HCT116 (cell line): ENCODE measurements at regions not wholly inside any gene's neighbourhood (a gene's known extent, or its start where the extent isn't known, plus 50 kb on each side); places are given as distances from the start of the nearest gene placed in this dataset.

Experiments
- ATAC-seq: fragments of 200-7000 bp; cut with Tn5 transposase; 2 replicates; pipeline ENCODE4 v1.9.1; 2020; ENCODE audit warnings: mild to moderate bottlenecking, moderate library complexity
- BruUV-seq: library from RNA; stranded (reverse); fragments of 400-500 nt; replicated peaks from 2 replicates; lab custom pipeline; 2021; lab: Mats Ljungman, UMichigan
- CTCF ChIA-PET: fragments of 300-600 bp; sonication (Branson Sonifier 250); formaldehyde crosslinking; loops from one replicate; lab custom pipeline; 2021; ENCODE audit warnings: antibody characterized with exemption; lab: Charles Lee
- POLR2A ChIA-PET: fragments of 300-600, 350-600 bp; sonication (Branson Sonifier 250); formaldehyde crosslinking; loops from one replicate; lab custom pipeline; 2021; ENCODE audit warnings: antibody characterized with exemption; lab: Charles Lee
- RAD21 ChIA-PET, 2 experiments: fragments of 300-600 bp; sonication (Branson Sonifier 250); formaldehyde crosslinking; loops; one replicate each; lab custom pipeline; 2023; ENCODE audit warnings: low total read pairs in 2 of 2; ENCODE audit not compliant: uncharacterized antibody in 2 of 2, unreplicated experiment in 2 of 2, low non-redundant PET in 1 of 2; lab: Charles Lee
- DNase-seq: peaks from one replicate; pipeline ENCODE4 v3.0.0-alpha.2; 2010; ENCODE audit warnings: low read depth, low spot score
- H2AFZ ChIP-seq: fragments of 200-600 bp; shearing (Covaris generic), sonication (generic); 2 replicates; pipeline ENCODE4 v1.6.1; 2017; ENCODE audit warnings: low read depth, mixed run types, mixed read lengths, antibody characterized with exemption, low read length; ENCODE audit not compliant: poor library complexity, severe bottlenecking
- H3K27ac ChIP-seq: 2 replicates; pipeline ENCODE4 v1.5.1; 2012; ENCODE audit warnings: low read depth, low read length
- H3K27me3 ChIP-seq: fragments of 200-600 bp; sonication (generic); 2 replicates; pipeline ENCODE4 v1.6.1; 2016; ENCODE audit warnings: mixed run types, low read length, mixed read lengths; ENCODE audit not compliant: insufficient read depth
- H3K36me3 ChIP-seq, 2 experiments: fragments of 200-500 bp in 1 of 2; fragments of 200-600 bp in 1 of 2; sonication (Bioruptor generic) in 1 of 2; sonication (generic) in 1 of 2; 2 replicates each; pipeline versions ENCODE4 v1.5.1 to v1.6.1; 2014 to 2016; ENCODE audit warnings: low read length in 2 of 2, inconsistent platforms in 1 of 2, mixed read lengths in 1 of 2, mixed run types in 1 of 2; ENCODE audit not compliant: insufficient read depth in 2 of 2, control insufficient read depth in 1 of 2
- H3K4me1 ChIP-seq, 2 experiments: fragments of 200-600 bp in 1 of 2; sonication (generic) in 1 of 2; 2 replicates each; pipeline versions ENCODE4 v1.5.1 to v1.6.1; 2012 to 2017; ENCODE audit warnings: low read length in 2 of 2, inconsistent platforms in 1 of 2, mild to moderate bottlenecking in 1 of 2, mixed read lengths in 1 of 2, mixed run types in 1 of 2, moderate library complexity in 1 of 2; ENCODE audit not compliant: insufficient read depth in 2 of 2, control insufficient read depth in 1 of 2
- H3K4me2 ChIP-seq: fragments of 200-600 bp; sonication (generic); 2 replicates; pipeline ENCODE4 v1.6.1; 2017; ENCODE audit warnings: mixed run types, low read length, mixed read lengths
- H3K4me3 ChIP-seq, 2 experiments: fragments of 200-600 bp in 1 of 2; sonication (generic) in 1 of 2; replicated peaks in 1 of 2; 2 replicates each; pipeline ENCODE4 v1.5.1; 2011 to 2016; ENCODE audit warnings: low read length in 2 of 2, control low read depth in 1 of 2, low read depth in 1 of 2, mild to moderate bottlenecking in 1 of 2, mixed read lengths in 1 of 2, mixed run types in 1 of 2
- H3K79me2 ChIP-seq: fragments of 200-600 bp; sonication (generic); 2 replicates; pipeline ENCODE4 v1.6.1; 2017; ENCODE audit warnings: mild to moderate bottlenecking, mixed run types, low read length, moderate library complexity, mixed read lengths; ENCODE audit not compliant: insufficient read depth
- H3K9ac ChIP-seq: fragments of 200-600 bp; sonication (generic); 2 replicates; pipeline ENCODE4 v1.6.1; 2016; ENCODE audit warnings: low read length, mixed read lengths
- H3K9me2 ChIP-seq: fragments of 200-600 bp; sonication (generic), shearing (Covaris generic); 2 replicates; pipeline ENCODE4 v1.6.1; 2017; ENCODE audit warnings: mixed run types, mild to moderate bottlenecking, moderate library complexity; ENCODE audit not compliant: insufficient read depth
- H3K9me3 ChIP-seq, 2 experiments: fragments of 200-500 bp in 1 of 2; fragments of 200-600 bp in 1 of 2; sonication (Bioruptor generic) in 1 of 2; sonication (generic) in 1 of 2; 2 replicates each; pipeline ENCODE4 v1.6.1; 2014 to 2017; ENCODE audit warnings: low read length in 2 of 2, mixed read lengths in 2 of 2, inconsistent platforms in 1 of 2, low read depth in 1 of 2, mild to moderate bottlenecking in 1 of 2, mixed run types in 1 of 2, moderate library complexity in 1 of 2; ENCODE audit not compliant: control insufficient read depth in 1 of 2, insufficient read depth in 1 of 2
- H4K20me1 ChIP-seq: fragments of 200-600 bp; sonication (generic), shearing (Covaris generic); 2 replicates; pipeline ENCODE4 v1.6.1; 2017; ENCODE audit warnings: mixed run types, mild to moderate bottlenecking, moderate library complexity; ENCODE audit not compliant: insufficient read depth
- CBX3 ChIP-seq: IDR thresholded peaks from 2 replicates; pipeline ENCODE4 v1.6.1; 2012; ENCODE audit warnings: low read depth
- CEBPB ChIP-seq: IDR thresholded peaks from 2 replicates; pipeline ENCODE4 v1.6.1; 2012; ENCODE audit warnings: low read depth
- ELF1 ChIP-seq: IDR thresholded peaks from 2 replicates; pipeline ENCODE4 v1.6.1; 2012; ENCODE audit warnings: low read depth, borderline replicate concordance
- JUND ChIP-seq: IDR thresholded peaks from 2 replicates; pipeline ENCODE4 v1.6.1; 2012
- ZNF274 ChIP-seq: fragments of 200-500 bp; sonication (Bioruptor generic); IDR thresholded peaks from 2 replicates; pipeline ENCODE4 v1.6.1; 2014; ENCODE audit warnings: mild to moderate bottlenecking, low read depth, low read length, inconsistent platforms
- intact Hi-C: fragments of 100-400 bp; cut with micrococcal nuclease; formaldehyde crosslinking; loops from 2 replicates; pipeline ENCODE4 v1.10.0; 2022
- TF ChIP-seq, protein P1 (sequence below): IDR thresholded peaks from 2 replicates; pipeline ENCODE4 v1.6.1; 2012; ENCODE audit warnings: low read depth

DNA sequence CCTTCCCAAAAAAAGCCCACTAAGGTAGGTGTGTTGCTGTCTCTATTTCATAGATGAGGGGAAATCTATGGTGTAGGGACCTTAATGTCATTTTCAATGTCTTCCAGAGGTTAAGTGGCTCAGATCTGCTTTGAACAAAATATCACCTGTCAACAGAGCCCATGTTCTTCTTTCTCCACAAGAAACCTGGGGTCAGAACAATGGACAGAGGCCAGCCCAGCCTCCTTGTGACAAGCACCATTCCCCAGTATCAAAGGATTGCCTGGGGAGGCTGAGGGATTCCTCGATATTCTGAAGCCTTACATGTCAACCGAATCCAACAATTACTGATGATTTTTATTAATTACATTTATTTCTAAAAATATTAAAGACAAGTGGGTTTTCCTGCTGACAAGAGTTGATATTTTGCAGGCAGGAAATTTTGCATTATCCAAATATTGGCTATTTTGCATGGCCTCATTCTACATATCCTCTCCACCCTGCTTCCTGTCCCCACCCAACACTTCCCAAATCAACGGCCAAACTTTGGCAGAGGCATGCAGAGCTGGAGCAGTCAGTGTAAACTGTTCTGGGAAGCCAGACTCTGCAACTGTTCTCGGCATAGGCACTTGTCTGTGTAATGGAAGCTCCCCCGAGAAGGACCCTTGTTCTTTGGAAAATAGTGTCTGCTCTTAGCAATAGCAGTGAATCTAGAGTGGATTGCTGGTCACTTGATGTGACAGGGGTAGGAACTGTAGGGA lies 281.5 kb downstream of the HS3ST3A1 start:
- H3K9me2 ChIP-seq: no peaks in the 10 kb centered on the region
- intact Hi-C loops: no loop called here
- H3K27me3 ChIP-seq: no peaks in the 10 kb centered on the region
- H2AFZ ChIP-seq: no peak overlapping the region
- H3K4me1 ChIP-seq: no peaks in the 10 kb centered on the region
- H3K4me2 ChIP-seq: no peak overlapping the region
- TF ChIP-seq CEBPB: no peak
- TF ChIP-seq, protein P1, sequence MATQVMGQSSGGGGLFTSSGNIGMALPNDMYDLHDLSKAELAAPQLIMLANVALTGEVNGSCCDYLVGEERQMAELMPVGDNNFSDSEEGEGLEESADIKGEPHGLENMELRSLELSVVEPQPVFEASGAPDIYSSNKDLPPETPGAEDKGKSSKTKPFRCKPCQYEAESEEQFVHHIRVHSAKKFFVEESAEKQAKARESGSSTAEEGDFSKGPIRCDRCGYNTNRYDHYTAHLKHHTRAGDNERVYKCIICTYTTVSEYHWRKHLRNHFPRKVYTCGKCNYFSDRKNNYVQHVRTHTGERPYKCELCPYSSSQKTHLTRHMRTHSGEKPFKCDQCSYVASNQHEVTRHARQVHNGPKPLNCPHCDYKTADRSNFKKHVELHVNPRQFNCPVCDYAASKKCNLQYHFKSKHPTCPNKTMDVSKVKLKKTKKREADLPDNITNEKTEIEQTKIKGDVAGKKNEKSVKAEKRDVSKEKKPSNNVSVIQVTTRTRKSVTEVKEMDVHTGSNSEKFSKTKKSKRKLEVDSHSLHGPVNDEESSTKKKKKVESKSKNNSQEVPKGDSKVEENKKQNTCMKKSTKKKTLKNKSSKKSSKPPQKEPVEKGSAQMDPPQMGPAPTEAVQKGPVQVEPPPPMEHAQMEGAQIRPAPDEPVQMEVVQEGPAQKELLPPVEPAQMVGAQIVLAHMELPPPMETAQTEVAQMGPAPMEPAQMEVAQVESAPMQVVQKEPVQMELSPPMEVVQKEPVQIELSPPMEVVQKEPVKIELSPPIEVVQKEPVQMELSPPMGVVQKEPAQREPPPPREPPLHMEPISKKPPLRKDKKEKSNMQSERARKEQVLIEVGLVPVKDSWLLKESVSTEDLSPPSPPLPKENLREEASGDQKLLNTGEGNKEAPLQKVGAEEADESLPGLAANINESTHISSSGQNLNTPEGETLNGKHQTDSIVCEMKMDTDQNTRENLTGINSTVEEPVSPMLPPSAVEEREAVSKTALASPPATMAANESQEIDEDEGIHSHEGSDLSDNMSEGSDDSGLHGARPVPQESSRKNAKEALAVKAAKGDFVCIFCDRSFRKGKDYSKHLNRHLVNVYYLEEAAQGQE: peak; percentile 16; the same call in 1 of the 2 replicates
- no peak overlapping the region for H3K9ac ChIP-seq
- no peak overlapping the region for H3K27ac ChIP-seq
- ATAC-seq: no peak
- H3K9me3 ChIP-seq: no peaks in the 10 kb centered on the region
- H3K4me3 ChIP-seq: no peak overlapping the region
- H3K79me2 ChIP-seq: no peaks in the 10 kb centered on the region
- RAD21 ChIA-PET: no interaction called here
- POLR2A ChIA-PET: no interaction called here
- no peak for DNase-seq
- no TSS peak for BruUV-seq
- no peaks in the 10 kb centered on the region for H4K20me1 ChIP-seq
- CTCF ChIA-PET: no interaction called here
- H3K36me3 ChIP-seq: no peaks in the 10 kb centered on the region

DNA sequence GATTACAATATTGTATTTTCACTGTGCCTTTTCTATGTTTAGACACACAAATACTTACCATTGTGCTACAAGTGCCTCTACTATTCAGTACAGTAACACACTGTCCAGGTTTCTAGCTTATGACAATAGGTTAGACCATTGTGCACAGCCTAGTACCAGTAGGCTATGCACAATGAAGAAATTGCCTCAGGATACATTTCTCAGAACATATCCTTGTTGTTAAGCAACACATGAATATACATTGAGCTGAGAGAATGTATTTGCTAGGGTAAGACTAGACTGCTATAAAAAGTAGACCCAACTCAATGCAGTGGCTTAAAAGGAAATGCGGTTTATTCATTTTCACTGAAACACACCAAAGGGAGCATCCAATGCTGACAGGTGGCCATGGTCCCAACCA lies 285.1 kb downstream of the HS3ST3A1 start:
- Histone ChIP-seq H3K27ac (no peak overlapping the region), H3K4me3 (no peak overlapping the region), H3K27me3 (no peaks in the 10 kb centered on the region), H4K20me1 (no peaks in the 10 kb centered on the region), H3K9me3 (no peaks in the 10 kb centered on the region), H2AFZ (no peak overlapping the region), H3K36me3 (no peaks in the 10 kb centered on the region), H3K4me1 (no peaks in the 10 kb centered on the region), H3K9ac (no peak overlapping the region), H3K9me2 (no peaks in the 10 kb centered on the region), H3K79me2 (no peaks in the 10 kb centered on the region), H3K4me2 (no peak overlapping the region)
- ChIA-PET CTCF (no interaction called here), POLR2A (no interaction called here), RAD21 (no interaction called here)
- no TSS peak for BruUV-seq
- ATAC-seq (no peak), DNase-seq (no peak)
- intact Hi-C loops: no loop called here
- no peak for TF ChIP-seq CBX3
- no peak for TF ChIP-seq CEBPB
- TF ChIP-seq ELF1: no peak
- TF ChIP-seq ZNF274: no peak
- TF ChIP-seq JUND: no peak
